K562 (cell line): ENCODE measurements at regions not wholly inside any gene's neighbourhood (a gene's known extent, or its start where the extent isn't known, plus 50 kb on each side); places are given as distances from the start of the nearest gene placed in this dataset.

ENCODE experiments used
- ATAC-seq: fragments of 200-7000 bp; cut with Tn5 transposase; 3 replicates; pipeline ENCODE4 v1.9.1; 2020; ENCODE audit warnings: moderate library complexity
- BruUV-seq: library from RNA; stranded (reverse); fragments of 400-500 nt; replicated peaks from 2 replicates; lab custom pipeline; 2021; lab: Mats Ljungman, UMichigan
- CTCF ChIA-PET: fragments of 300-600 bp; formaldehyde crosslinking; extraction: SDS; loops from one replicate; lab custom pipeline; 2021; ENCODE audit warnings: low intra/inter-chr PET ratio; lab: Yijun Ruan, JAX
- POLR2A ChIA-PET: fragments of 300-600, 350-650 bp; sonication (Branson Sonifier 250); formaldehyde crosslinking; extraction: SDS; loops from one replicate; lab custom pipeline; 2021; ENCODE audit warnings: antibody characterized with exemption, inconsistent platforms; lab: Yijun Ruan, JAX
- DNase-seq, 4 experiments: peaks; one replicate each; pipeline versions ENCODE4 v3.0.0 to v3.0.0-alpha.2; 2011 to 2018; ENCODE audit warnings: low spot score in 3 of 4, mixed read lengths in 3 of 4; ENCODE audit errors: extremely low read depth in 1 of 4
- FAIRE-seq: peaks from 2 replicates; lab custom pipeline; 2011; peaks lifted over from hg19 to GRCh38; lab: Jason Lieb, UNC
- H2AFZ ChIP-seq: 2 replicates; pipeline ENCODE4 v1.6.0; 2011; ENCODE audit warnings: low read depth, low read length, control low read depth, inconsistent platforms
- H3K27ac ChIP-seq: fragments of 200-600 bp; 3 replicates; pipeline ENCODE4 v1.8.0; 2011; ENCODE audit warnings: low read depth, mild to moderate bottlenecking, control low read depth, inconsistent platforms, low read length, moderate library complexity, mixed read lengths; ENCODE audit errors: extremely low read depth
- H3K27me3 ChIP-seq, 2 experiments: fragments of 300-600 bp in 1 of 2; 2 replicates in 1 of 2; 3 replicates in 1 of 2; pipeline versions ENCODE4 v1.6.0 to v1.8.0; 2011; ENCODE audit warnings: inconsistent platforms in 2 of 2, low read length in 2 of 2, mild to moderate bottlenecking in 1 of 2, mixed read lengths in 1 of 2, moderate library complexity in 1 of 2; ENCODE audit not compliant: control insufficient read depth in 2 of 2, insufficient read depth in 2 of 2
- H3K36me3 ChIP-seq: fragments of 300-600 bp; 3 replicates; pipeline ENCODE4 v1.8.0; 2011; ENCODE audit warnings: mild to moderate bottlenecking, low read length, inconsistent platforms; ENCODE audit not compliant: control insufficient read depth, insufficient read depth
- H3K4me1 ChIP-seq, 2 experiments: fragments of 200-600 bp in 1 of 2; replicated peaks in 1 of 2; 2 replicates in 1 of 2; 3 replicates in 1 of 2; pipeline versions ENCODE4 v1.5.1 to v1.8.0; 2011; ENCODE audit warnings: inconsistent platforms in 2 of 2, low read length in 2 of 2, mild to moderate bottlenecking in 1 of 2, mixed read lengths in 1 of 2, moderate library complexity in 1 of 2; ENCODE audit not compliant: control insufficient read depth in 2 of 2, insufficient read depth in 2 of 2
- H3K4me2 ChIP-seq: 2 replicates; pipeline ENCODE4 v1.6.1; 2011; ENCODE audit warnings: low read length, control low read depth, inconsistent platforms, mixed read lengths; ENCODE audit not compliant: insufficient read depth
- H3K4me3 ChIP-seq: fragments of 200-600 bp; sonication (generic), shearing (Covaris generic); 2 replicates; pipeline ENCODE4 v1.5.1; 2016; ENCODE audit warnings: control low read depth, inconsistent platforms
- H3K79me2 ChIP-seq: fragments of 200-600 bp; 3 replicates; pipeline ENCODE4 v1.8.0; 2011; ENCODE audit warnings: low read length, inconsistent platforms; ENCODE audit not compliant: control insufficient read depth, insufficient read depth
- H3K9ac ChIP-seq, 2 experiments: 2 replicates each; pipeline versions ENCODE4 v1.6.0 to v1.6.1; 2011; ENCODE audit warnings: low read depth in 2 of 2, low read length in 2 of 2, control low read depth in 1 of 2, inconsistent platforms in 1 of 2, mild to moderate bottlenecking in 1 of 2, mixed read lengths in 1 of 2; ENCODE audit not compliant: insufficient read depth in 1 of 2
- H3K9me1 ChIP-seq: one replicate; pipeline ENCODE4 v1.6.0; 2011; ENCODE audit warnings: inconsistent platforms, mild to moderate bottlenecking, low read length, moderate library complexity; ENCODE audit not compliant: control insufficient read depth, insufficient read depth
- H3K9me3 ChIP-seq: replicated peaks from 2 replicates; pipeline ENCODE4 v1.5.1; 2011; ENCODE audit warnings: low read depth, low read length, inconsistent platforms; ENCODE audit not compliant: control insufficient read depth, insufficient read depth
- H4K20me1 ChIP-seq: replicated peaks from 2 replicates; pipeline ENCODE4 v1.6.1; 2011; ENCODE audit warnings: low read length, inconsistent platforms, mixed read lengths; ENCODE audit not compliant: control insufficient read depth, insufficient read depth
- CUX1 ChIP-seq: fragments of 200-800 bp; sonication (Bioruptor generic); IDR thresholded peaks from 2 replicates; pipeline ENCODE4 v1.6.1; 2016; ENCODE audit warnings: missing genetic modification characterization, missing compliant biosample characterization
- ZBTB1 ChIP-seq: sonication (generic); formaldehyde crosslinking; IDR thresholded peaks from 2 replicates; pipeline ENCODE4 v1.8.1; 2023; ENCODE audit warnings: missing genetic modification reagents, low read depth, mild to moderate bottlenecking, borderline replicate concordance
- WGBS: fragments of 100-300 bp; shearing (Covaris generic); methylation state at CpG from one replicate; pipeline ENCODE4 v1.1.6; 2016; ENCODE audit warnings: low coverage, mixed read lengths; ENCODE audit not compliant: insufficient coverage; ENCODE audit errors: missing lambda C conversion rate; 5-methylcytosine and 5-hydroxymethylcytosine counted together
- in situ Hi-C: fragments of 300-500 bp; cut with MboI; formaldehyde crosslinking; loops from 4 replicates; pipeline ENCODE4 v1.15.0; 2018; ENCODE audit warnings: inconsistent platforms, mixed read lengths
- intact Hi-C: fragments of 100-400 bp; cut with micrococcal nuclease; formaldehyde crosslinking; loops from 2 replicates; pipeline ENCODE4 v1.14.2; 2022
- TF ChIP-seq, protein P1 (sequence below): fragments of 200-600 bp; sonication (generic); IDR thresholded peaks from one replicate; pipeline ENCODE4 v1.6.1; 2012; ENCODE audit warnings: mild to moderate bottlenecking, low read depth, low read length, inconsistent platforms

DNA sequence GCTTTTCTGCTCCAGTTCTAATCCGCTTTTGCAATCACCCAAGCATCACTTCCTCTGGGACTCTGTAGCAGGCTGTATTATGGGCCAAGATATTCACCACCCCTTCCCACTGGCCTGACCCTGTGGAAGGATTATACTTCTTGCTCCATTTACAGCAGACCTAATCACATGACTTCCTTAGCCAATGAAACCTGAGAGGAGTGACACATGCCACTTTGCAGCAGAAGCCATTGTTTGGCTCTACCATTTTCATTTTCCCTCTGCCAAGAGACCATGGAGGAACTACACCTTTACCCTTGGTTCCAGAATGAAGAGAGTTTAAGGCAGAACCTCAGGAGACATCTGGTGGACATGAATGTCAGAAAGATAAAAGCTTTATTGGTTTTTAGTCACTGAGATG, 134.9 kb upstream of the HSD17B12 start:
- Histone ChIP-seq H3K27me3 (peaks cover 2 to 14% of the 10 kb centered on the region in 2 experiments; a peak in 2 of 5 replicates), H2AFZ (no peak overlapping the region), H3K4me3 (no peak overlapping the region), H4K20me1 (no peaks in the 10 kb centered on the region), H3K79me2 (no peaks in the 10 kb centered on the region), H3K4me1 (peaks cover 10 to 16% of the 10 kb centered on the region in 2 experiments; a peak in 3 of 5 replicates), H3K9ac (no peak overlapping the region), H3K27ac (no peak overlapping the region), H3K36me3 (no peaks in the 10 kb centered on the region), H3K9me1 (no peaks in the 10 kb centered on the region), H3K4me2 (no peak overlapping the region), H3K9me3 (no peaks in the 10 kb centered on the region)
- CTCF ChIA-PET: no interaction called here
- no peak for FAIRE-seq
- in situ Hi-C loops (no loop called here), intact Hi-C loops (no loop called here)
- ATAC-seq: no peak
- no TSS peak for BruUV-seq
- POLR2A ChIA-PET: no interaction called here
- DNase-seq: no peak
- WGBS: 0% methylated on average over 1 of the region's 1 CpG
- TF ChIP-seq ZBTB1: no peak
- TF ChIP-seq, protein P1, sequence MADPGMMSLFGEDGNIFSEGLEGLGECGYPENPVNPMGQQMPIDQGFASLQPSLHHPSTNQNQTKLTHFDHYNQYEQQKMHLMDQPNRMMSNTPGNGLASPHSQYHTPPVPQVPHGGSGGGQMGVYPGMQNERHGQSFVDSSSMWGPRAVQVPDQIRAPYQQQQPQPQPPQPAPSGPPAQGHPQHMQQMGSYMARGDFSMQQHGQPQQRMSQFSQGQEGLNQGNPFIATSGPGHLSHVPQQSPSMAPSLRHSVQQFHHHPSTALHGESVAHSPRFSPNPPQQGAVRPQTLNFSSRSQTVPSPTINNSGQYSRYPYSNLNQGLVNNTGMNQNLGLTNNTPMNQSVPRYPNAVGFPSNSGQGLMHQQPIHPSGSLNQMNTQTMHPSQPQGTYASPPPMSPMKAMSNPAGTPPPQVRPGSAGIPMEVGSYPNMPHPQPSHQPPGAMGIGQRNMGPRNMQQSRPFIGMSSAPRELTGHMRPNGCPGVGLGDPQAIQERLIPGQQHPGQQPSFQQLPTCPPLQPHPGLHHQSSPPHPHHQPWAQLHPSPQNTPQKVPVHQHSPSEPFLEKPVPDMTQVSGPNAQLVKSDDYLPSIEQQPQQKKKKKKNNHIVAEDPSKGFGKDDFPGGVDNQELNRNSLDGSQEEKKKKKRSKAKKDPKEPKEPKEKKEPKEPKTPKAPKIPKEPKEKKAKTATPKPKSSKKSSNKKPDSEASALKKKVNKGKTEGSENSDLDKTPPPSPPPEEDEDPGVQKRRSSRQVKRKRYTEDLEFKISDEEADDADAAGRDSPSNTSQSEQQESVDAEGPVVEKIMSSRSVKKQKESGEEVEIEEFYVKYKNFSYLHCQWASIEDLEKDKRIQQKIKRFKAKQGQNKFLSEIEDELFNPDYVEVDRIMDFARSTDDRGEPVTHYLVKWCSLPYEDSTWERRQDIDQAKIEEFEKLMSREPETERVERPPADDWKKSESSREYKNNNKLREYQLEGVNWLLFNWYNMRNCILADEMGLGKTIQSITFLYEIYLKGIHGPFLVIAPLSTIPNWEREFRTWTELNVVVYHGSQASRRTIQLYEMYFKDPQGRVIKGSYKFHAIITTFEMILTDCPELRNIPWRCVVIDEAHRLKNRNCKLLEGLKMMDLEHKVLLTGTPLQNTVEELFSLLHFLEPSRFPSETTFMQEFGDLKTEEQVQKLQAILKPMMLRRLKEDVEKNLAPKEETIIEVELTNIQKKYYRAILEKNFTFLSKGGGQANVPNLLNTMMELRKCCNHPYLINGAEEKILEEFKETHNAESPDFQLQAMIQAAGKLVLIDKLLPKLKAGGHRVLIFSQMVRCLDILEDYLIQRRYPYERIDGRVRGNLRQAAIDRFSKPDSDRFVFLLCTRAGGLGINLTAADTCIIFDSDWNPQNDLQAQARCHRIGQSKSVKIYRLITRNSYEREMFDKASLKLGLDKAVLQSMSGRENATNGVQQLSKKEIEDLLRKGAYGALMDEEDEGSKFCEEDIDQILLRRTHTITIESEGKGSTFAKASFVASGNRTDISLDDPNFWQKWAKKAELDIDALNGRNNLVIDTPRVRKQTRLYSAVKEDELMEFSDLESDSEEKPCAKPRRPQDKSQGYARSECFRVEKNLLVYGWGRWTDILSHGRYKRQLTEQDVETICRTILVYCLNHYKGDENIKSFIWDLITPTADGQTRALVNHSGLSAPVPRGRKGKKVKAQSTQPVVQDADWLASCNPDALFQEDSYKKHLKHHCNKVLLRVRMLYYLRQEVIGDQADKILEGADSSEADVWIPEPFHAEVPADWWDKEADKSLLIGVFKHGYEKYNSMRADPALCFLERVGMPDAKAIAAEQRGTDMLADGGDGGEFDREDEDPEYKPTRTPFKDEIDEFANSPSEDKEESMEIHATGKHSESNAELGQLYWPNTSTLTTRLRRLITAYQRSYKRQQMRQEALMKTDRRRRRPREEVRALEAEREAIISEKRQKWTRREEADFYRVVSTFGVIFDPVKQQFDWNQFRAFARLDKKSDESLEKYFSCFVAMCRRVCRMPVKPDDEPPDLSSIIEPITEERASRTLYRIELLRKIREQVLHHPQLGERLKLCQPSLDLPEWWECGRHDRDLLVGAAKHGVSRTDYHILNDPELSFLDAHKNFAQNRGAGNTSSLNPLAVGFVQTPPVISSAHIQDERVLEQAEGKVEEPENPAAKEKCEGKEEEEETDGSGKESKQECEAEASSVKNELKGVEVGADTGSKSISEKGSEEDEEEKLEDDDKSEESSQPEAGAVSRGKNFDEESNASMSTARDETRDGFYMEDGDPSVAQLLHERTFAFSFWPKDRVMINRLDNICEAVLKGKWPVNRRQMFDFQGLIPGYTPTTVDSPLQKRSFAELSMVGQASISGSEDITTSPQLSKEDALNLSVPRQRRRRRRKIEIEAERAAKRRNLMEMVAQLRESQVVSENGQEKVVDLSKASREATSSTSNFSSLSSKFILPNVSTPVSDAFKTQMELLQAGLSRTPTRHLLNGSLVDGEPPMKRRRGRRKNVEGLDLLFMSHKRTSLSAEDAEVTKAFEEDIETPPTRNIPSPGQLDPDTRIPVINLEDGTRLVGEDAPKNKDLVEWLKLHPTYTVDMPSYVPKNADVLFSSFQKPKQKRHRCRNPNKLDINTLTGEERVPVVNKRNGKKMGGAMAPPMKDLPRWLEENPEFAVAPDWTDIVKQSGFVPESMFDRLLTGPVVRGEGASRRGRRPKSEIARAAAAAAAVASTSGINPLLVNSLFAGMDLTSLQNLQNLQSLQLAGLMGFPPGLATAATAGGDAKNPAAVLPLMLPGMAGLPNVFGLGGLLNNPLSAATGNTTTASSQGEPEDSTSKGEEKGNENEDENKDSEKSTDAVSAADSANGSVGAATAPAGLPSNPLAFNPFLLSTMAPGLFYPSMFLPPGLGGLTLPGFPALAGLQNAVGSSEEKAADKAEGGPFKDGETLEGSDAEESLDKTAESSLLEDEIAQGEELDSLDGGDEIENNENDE: no peak
- no peak for TF ChIP-seq CUX1 (CRISPR knock-in tag)
